ENCODE measurements at regions not wholly inside any gene's neighbourhood (a gene's known extent, or its start where the extent isn't known, plus 50 kb on each side); places are given as distances from the start of the nearest gene placed in this dataset.

DNA sequence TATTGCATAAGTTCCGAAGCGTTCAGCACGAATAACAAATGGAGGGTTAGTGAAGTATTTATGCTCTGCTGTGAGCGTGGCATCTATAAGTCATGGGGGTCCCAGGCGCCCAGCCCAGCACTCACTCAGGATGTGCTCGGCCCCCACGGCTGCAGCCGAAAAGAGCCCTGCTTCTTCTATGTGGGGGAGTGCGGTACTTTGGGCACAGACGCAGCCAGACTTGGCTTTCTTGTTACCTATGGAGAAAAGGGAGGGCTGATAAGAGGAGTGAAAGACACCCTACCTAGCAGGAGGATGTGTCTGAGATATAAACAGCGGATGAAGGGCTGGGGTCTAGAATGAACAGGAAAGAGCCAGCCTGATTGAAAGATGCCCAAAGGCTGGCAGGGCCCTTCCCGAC is 51.4 kb downstream of the MRPL36 start:
- Histone ChIP-seq H3K36me3 (no peaks in the 10 kb centered on the region), H3K4me3 (no peak overlapping the region), H3K9me3 (no peaks in the 10 kb centered on the region), H3K27ac (no peak overlapping the region), H3K4me1 (no peaks in the 10 kb centered on the region), H3K27me3 (no peaks in the 10 kb centered on the region)
- DNase-seq (ENCODE audit: extremely low spot score in 2 of 2), result no peak
- intact Hi-C loops (cut with DNase I), result no loop called here
- TF ChIP-seq, protein P1, sequence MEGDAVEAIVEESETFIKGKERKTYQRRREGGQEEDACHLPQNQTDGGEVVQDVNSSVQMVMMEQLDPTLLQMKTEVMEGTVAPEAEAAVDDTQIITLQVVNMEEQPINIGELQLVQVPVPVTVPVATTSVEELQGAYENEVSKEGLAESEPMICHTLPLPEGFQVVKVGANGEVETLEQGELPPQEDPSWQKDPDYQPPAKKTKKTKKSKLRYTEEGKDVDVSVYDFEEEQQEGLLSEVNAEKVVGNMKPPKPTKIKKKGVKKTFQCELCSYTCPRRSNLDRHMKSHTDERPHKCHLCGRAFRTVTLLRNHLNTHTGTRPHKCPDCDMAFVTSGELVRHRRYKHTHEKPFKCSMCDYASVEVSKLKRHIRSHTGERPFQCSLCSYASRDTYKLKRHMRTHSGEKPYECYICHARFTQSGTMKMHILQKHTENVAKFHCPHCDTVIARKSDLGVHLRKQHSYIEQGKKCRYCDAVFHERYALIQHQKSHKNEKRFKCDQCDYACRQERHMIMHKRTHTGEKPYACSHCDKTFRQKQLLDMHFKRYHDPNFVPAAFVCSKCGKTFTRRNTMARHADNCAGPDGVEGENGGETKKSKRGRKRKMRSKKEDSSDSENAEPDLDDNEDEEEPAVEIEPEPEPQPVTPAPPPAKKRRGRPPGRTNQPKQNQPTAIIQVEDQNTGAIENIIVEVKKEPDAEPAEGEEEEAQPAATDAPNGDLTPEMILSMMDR (IDR thresholded peaks at IDR 0.05), result no peak
- TF ChIP-seq POLR2AphosphoS5 (IDR thresholded peaks at IDR 0.05; ENCODE audit: insufficient read depth in 1 of 2, low read depth in 1 of 2), result no peak
- TF ChIP-seq POLR2A (IDR thresholded peaks at IDR 0.05), result no peak

DNA sequence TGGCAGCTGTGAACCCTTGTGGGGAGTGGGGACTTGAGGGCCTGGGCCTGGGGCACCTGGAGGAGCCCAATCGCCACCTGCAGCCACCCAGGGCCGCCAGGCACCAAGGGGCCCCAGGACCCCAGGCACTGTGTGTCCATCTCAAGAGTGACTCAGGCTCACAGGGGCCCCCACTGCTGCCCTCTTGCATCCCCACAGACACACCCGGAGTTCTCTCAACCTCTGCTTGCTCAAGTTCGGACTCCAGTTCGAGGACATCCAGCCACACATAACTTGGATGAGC is 51.9 kb downstream of the MRPL36 start:
- TF ChIP-seq POLR2A (IDR thresholded peaks at IDR 0.05) (no peak), POLR2AphosphoS5 (IDR thresholded peaks at IDR 0.05; ENCODE audit: insufficient read depth in 1 of 2, low read depth in 1 of 2) (no peak)
- TF ChIP-seq, protein P1 (IDR thresholded peaks at IDR 0.05), result no peak
- Histone ChIP-seq H3K4me3 (no peak overlapping the region), H3K27ac (no peak overlapping the region), H3K27me3 (no peaks in the 10 kb centered on the region), H3K4me1 (no peaks in the 10 kb centered on the region), H3K36me3 (no peaks in the 10 kb centered on the region), H3K9me3 (no peaks in the 10 kb centered on the region)
- DNase-seq (ENCODE audit: extremely low spot score in 2 of 2), result no peak
- intact Hi-C loops (cut with DNase I), result no loop called here

DNA sequence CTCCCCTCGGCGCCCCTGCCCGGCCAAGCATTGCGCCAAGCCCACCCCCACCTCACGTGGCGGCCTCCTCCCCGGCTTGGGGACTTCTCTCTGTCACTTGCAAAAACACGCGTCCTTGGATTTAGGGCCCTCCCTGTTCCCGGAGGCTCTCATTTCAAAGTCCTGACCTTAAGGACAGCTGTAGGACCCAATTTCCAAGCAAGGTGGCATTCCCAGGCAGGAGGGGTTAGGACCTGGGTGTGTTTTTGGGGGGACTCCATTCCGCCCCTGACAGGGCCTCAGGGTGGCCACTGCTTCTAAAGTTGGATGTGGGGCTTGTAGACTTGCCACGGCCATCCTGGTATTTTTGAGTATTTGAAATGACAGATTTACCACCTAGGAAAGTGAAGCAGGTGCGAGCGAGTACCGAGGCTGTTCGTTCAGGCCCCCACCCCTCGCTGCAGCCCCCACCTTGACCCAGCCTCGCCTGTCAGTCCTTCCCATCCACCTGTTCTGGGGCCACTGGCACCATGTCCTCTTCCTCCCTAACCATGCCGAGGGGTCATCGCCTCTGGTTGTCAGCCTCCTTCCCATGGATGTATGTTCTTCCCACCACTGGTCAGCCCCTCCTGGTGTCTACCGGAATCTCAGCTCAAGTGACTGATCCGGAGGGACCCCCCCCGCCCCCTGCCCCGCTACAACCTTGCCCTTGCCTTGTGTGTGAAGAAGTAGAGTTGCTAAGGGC is 52.4 kb downstream of the MRPL36 start:
- TF ChIP-seq POLR2AphosphoS5 (IDR thresholded peaks at IDR 0.05; ENCODE audit: insufficient read depth in 1 of 2, low read depth in 1 of 2), result no peak
- TF ChIP-seq, protein P1 (IDR thresholded peaks at IDR 0.05), result no peak
- no peak for TF ChIP-seq POLR2A (IDR thresholded peaks at IDR 0.05)
- no peaks in the 10 kb centered on the region for H3K36me3 ChIP-seq
- H3K4me3 ChIP-seq, result no peak overlapping the region
- no peak for DNase-seq (ENCODE audit: extremely low spot score in 2 of 2)
- H3K9me3 ChIP-seq, result no peaks in the 10 kb centered on the region
- H3K4me1 ChIP-seq, result no peaks in the 10 kb centered on the region
- intact Hi-C loops (cut with DNase I), result no loop called here
- no peak overlapping the region for H3K27ac ChIP-seq
- no peaks in the 10 kb centered on the region for H3K27me3 ChIP-seq

DNA sequence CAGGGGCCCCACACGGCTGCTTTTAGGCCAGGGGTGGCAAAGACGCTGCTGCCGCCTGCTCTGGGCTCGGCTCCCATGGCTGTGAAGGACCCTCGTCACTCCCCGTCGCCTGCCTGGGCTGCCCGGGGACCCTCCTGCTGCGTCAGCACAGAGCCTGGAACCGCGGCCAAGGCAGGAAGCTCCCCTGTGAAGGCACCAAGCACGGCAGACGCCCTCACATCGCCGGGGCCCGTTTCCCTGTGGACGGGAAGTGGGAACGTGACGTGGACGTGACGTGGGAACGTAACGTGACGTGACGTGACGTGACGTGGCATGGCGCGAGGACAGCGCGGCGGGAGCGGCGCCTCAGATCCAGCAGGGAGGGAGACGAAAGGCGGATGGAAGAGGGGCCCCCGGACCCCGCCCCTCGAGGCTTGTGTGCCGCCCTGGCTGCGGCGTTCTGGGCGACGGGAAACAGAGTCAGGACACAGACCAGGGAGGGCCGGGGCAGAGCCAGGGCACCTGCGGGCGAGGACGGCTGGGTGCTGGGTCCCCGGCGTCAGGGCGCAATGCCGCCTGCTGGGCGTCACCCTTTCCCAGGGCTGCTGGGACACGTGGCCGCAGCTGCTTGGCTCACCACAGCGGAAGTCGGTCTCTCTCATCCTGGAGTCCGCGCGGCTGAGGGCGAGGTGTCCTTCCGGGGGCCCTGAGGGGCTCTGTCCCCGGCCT is 53.1 kb downstream of the MRPL36 start:
- H3K27me3 ChIP-seq, result no peaks in the 10 kb centered on the region
- no peaks in the 10 kb centered on the region for H3K4me1 ChIP-seq
- no peak overlapping the region for H3K4me3 ChIP-seq
- intact Hi-C loops (cut with DNase I), result no loop called here
- H3K36me3 ChIP-seq, result no peaks in the 10 kb centered on the region
- no peaks in the 10 kb centered on the region for H3K9me3 ChIP-seq
- H3K27ac ChIP-seq, result no peak overlapping the region
- no peak for TF ChIP-seq POLR2AphosphoS5 (IDR thresholded peaks at IDR 0.05; ENCODE audit: insufficient read depth in 1 of 2, low read depth in 1 of 2)
- TF ChIP-seq, protein P1 (IDR thresholded peaks at IDR 0.05), result no peak
- TF ChIP-seq POLR2A (IDR thresholded peaks at IDR 0.05), result no peak
- DNase-seq (ENCODE audit: extremely low spot score in 2 of 2), result no peak

- no peak for DNase-seq (ENCODE audit: extremely low spot score in 2 of 2)
- Histone ChIP-seq H3K4me1 (no peaks in the 10 kb centered on the region), H3K27me3 (no peaks in the 10 kb centered on the region), H3K9me3 (no peaks in the 10 kb centered on the region), H3K4me3 (no peak overlapping the region), H3K27ac (no peak overlapping the region), H3K36me3 (no peaks in the 10 kb centered on the region)
- intact Hi-C loops (cut with DNase I), result no loop called here
- TF ChIP-seq POLR2AphosphoS5 (IDR thresholded peaks at IDR 0.05; ENCODE audit: insufficient read depth in 1 of 2, low read depth in 1 of 2) (no peak), POLR2A (IDR thresholded peaks at IDR 0.05) (no peak)
- TF ChIP-seq, protein P1 (IDR thresholded peaks at IDR 0.05), result no peak
These were observed 53.8 kb downstream of the MRPL36 start for GRCh38 chr5:1745796-1746370.
